22Rv1 (cell line): ENCODE measurements at regions not wholly inside any gene's neighbourhood (a gene's known extent, or its start where the extent isn't known, plus 50 kb on each side); places are given as distances from the start of the nearest gene placed in this dataset.

Experiments
- H3K27ac ChIP-seq: fragments of 450-650 bp; 2 replicates; pipeline ENCODE4 v1.5.1; 2017
- ZFX ChIP-seq: fragments of 450-650 bp; IDR thresholded peaks from 2 replicates; pipeline ENCODE4 v1.6.1; 2017; ENCODE audit warnings: antibody characterized with exemption, borderline replicate concordance
- TF ChIP-seq, protein P1 (sequence below): fragments of 450-650 bp; IDR thresholded peaks from 2 replicates; pipeline ENCODE4 v1.5.1; 2017; ENCODE audit warnings: mild to moderate bottlenecking

DNA sequence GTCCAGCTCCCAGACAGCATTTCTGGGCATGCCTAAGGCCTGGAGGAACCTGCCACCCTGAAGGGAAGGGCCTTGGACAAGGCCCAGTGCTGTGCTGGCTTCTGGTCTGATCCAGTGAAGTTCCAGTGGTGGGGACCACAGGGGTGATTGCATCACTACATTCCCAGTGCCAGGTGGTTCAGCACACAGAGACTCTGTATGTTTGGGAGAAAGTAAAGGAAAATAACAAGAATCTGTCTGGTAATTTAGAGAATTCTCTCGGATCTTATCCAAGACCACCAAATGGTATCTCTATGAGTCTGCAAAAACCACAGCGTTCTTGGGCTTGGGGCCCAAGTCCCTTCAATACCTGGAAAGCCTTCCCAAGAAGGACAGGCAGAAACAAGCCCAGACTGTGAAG lies 131.8 kb upstream of the MAD2L1 start:
- no peak for TF ChIP-seq ZFX
- TF ChIP-seq, protein P1, sequence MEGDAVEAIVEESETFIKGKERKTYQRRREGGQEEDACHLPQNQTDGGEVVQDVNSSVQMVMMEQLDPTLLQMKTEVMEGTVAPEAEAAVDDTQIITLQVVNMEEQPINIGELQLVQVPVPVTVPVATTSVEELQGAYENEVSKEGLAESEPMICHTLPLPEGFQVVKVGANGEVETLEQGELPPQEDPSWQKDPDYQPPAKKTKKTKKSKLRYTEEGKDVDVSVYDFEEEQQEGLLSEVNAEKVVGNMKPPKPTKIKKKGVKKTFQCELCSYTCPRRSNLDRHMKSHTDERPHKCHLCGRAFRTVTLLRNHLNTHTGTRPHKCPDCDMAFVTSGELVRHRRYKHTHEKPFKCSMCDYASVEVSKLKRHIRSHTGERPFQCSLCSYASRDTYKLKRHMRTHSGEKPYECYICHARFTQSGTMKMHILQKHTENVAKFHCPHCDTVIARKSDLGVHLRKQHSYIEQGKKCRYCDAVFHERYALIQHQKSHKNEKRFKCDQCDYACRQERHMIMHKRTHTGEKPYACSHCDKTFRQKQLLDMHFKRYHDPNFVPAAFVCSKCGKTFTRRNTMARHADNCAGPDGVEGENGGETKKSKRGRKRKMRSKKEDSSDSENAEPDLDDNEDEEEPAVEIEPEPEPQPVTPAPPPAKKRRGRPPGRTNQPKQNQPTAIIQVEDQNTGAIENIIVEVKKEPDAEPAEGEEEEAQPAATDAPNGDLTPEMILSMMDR = no peak
- no peak overlapping the region for H3K27ac ChIP-seq

DNA sequence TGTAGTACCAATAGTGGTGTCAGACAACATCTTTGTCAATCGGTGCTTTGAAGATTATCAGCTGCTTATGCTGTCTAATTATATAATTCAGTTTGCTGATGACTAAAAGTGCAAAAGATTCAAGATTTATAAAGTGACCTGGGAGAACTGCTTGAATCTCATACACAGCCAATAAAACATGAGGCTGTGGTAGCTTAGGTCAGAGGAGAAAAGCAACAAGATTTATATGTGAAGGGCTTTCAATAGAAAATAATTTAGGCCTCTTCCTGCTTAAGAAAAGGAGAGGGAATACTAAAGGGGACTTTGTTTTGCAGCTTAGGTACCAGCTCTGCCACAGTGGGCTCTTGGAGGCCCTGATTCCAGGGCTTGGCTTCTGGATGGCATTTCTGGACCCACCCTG lies 111.0 kb upstream of the MAD2L1 start:
- no peak for TF ChIP-seq ZFX
- TF ChIP-seq, protein P1 = no peak
- no peak overlapping the region for H3K27ac ChIP-seq

DNA sequence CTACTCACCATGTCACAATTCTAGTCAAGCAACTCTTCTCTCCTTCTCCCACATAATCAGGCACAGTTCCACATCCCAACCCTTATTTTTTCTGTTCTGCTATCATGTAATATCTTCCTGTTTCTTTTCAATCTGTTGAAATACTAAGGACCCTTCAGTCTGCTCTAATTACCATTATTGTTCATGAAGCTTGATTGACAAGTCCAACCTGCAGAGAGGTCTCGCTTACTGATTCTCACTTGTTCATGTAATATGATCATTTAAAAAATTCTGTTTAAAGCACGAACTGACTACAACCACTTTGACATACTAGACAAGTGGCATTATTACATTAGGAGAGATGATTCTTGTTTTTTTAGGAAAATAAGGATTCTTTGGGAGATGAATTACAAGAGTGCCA lies 108.6 kb upstream of the MAD2L1 start:
- no peak overlapping the region for H3K27ac ChIP-seq
- TF ChIP-seq ZFX = no peak
- TF ChIP-seq, protein P1 = no peak

DNA sequence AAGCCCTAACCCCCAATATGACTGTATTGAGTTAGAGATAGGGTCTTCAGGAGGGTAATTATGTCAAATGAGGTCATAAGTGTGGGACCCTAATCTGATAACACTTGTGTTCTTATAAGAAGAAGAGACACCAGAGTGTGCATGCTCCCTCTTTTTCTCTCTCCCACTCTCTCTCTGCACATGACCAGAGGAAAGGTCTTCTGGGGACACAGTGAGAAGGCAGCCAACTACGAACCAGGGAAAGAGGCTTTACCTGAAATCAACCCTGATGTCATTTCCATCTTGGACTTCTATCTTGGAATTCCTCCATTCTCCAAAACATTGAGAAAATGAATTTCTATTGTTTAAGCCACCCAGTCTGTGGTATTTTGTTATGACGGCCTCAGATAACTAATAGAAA lies 97.2 kb upstream of the MAD2L1 start:
- no peak for TF ChIP-seq ZFX
- TF ChIP-seq, protein P1 = no peak
- H3K27ac ChIP-seq = no peak overlapping the region

DNA sequence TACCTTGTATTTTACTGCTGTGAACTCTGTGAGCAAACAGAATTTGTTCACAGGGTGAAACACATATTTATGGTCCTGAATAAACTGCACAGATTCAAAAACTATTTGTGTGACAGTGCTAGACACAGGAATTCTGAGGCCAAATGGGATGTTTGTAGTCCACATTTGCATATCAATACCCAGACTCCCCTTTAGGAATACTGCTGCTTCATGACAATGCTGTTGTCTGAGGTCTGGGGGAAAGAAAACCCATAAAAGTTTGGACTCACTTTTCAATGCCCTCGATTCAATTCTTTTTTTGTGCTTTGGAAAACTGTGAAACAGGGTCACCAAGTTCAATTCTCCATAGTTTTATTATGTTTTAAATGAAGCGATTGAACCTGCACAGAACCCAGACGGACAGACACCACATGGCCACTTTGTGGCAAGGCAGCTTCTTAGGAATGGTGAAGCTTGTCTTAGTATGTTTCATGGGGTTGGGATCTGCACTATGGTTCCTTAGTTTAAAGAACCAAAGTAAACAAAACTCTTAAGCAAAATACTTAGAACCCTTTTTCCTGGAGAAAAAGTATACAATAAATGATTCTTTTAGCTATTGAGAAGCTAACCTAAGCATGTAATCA lies 92.3 kb upstream of the MAD2L1 start:
- no peak overlapping the region for H3K27ac ChIP-seq
- TF ChIP-seq ZFX = no peak
- TF ChIP-seq, protein P1 = no peak

DNA sequence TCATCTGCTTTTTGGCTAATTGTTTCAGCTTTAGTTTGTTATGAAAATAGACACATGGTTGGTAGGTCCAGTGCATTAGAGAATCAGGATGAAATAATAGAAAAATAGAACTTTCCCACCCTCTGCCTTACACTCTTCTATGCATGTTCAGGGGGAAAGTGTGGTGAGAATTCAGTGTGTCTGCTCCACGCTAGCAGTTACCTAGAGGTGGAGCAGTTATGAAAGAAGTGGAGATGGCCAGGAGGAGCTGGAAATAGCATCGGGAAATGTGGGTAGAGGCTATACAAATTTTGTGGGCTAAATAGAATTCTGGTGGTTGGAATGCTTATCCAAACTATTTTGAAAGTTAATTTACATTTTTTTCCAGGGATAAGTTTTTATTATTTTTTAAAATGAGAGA lies 91.4 kb upstream of the MAD2L1 start:
- no peak overlapping the region for H3K27ac ChIP-seq
- no peak for TF ChIP-seq ZFX
- TF ChIP-seq, protein P1 = no peak; the same call in 1 of the 2 replicates

DNA sequence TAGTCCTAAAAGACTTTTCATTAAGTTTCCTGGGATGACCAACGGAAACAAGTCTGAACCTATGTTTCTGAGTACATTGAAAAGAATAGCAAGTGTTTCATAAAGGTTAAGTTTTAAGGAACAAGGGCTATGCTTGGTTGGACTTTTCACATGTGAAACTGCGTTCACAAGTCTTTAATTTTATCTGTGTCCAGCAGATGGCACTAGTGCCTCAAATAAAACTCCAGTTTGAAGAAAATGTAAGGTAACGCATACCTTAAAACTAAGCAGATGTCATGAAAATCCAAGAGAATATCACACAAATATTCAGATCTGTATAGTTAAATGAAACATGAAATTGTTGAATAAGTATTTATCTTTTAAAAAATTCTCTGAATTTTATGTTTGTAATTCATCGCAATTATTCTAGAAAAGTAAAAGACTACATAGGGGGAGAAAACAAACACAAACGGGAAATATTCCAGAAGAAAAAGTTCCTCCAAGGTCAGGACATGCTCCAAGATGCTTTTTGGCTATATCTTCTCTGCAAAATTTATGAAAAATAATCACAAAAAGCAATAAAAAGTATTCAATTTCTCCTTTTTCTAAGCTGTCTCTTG lies 89.6 kb upstream of the MAD2L1 start:
- no peak overlapping the region for H3K27ac ChIP-seq
- no peak for TF ChIP-seq ZFX
- TF ChIP-seq, protein P1 = peak; percentile 75
